Cardiac fibroblast (primary cell): ENCODE measurements at regions not wholly inside any gene's neighbourhood (a gene's known extent, or its start where the extent isn't known, plus 50 kb on each side); places are given as distances from the start of the nearest gene placed in this dataset.

Source experiments
- DNase-seq, 2 donors: peaks; one replicate each; pipeline versions ENCODE4 v3.0.0 to v3.0.0-alpha.2; 2010; ENCODE audit warnings: low read depth in 2 of 2
- H3K4me3 ChIP-seq, 2 donors: replicated peaks in 1 of 2; 1 replicate in 1 of 2; 2 replicates in 1 of 2; pipeline ENCODE4 v1.5.1; 2011; ENCODE audit warnings: low read depth in 2 of 2, low read length in 2 of 2, mild to moderate bottlenecking in 2 of 2, moderate library complexity in 1 of 2
- CTCF ChIP-seq: IDR thresholded peaks from one replicate; pipeline ENCODE4 v1.5.1; 2011; ENCODE audit warnings: low read depth, mild to moderate bottlenecking, low read length, inconsistent platforms

- H3K4me3 ChIP-seq = no peak overlapping the region
- TF ChIP-seq CTCF = no peak
Observed at GRCh38 chr14:45877981-45878380, 625.0 kb upstream of the MIS18BP1 start.

GRCh38 chr14:45868863-45869262, 615.9 kb upstream of the MIS18BP1 start:
- no peak overlapping the region for H3K4me3 ChIP-seq
- no peak for TF ChIP-seq CTCF
- DNase-seq = no peak

More at GRCh38 chr14:45877981-45878380, 625.0 kb upstream of the MIS18BP1 start:
- no peak for DNase-seq

- no peak overlapping the region for H3K4me3 ChIP-seq
- no peak for TF ChIP-seq CTCF
- no peak for DNase-seq
Observed at GRCh38 chr14:45868377-45868776, 615.4 kb upstream of the MIS18BP1 start.

- no peak for DNase-seq
- TF ChIP-seq CTCF = no peak
- H3K4me3 ChIP-seq = no peak overlapping the region
Observed at GRCh38 chr14:45867046-45867894, 614.3 kb upstream of the MIS18BP1 start.

GRCh38 chr14:45838597-45838996, 585.6 kb upstream of the MIS18BP1 start:
- no peak for TF ChIP-seq CTCF
- DNase-seq = peak in 1 of 2 donors; percentile 2
- no peak overlapping the region for H3K4me3 ChIP-seq

GRCh38 chr14:45819107-45819506, 566.1 kb upstream of the MIS18BP1 start:
- no peak for TF ChIP-seq CTCF
- DNase-seq = no peak

More at GRCh38 chr14:45819107-45819506, 566.1 kb upstream of the MIS18BP1 start:
- no peak overlapping the region for H3K4me3 ChIP-seq
